ENCODE measurements at regions not wholly inside any gene's neighbourhood (a gene's known extent, or its start where the extent isn't known, plus 50 kb on each side); places are given as distances from the start of the nearest gene placed in this dataset.

DNA sequence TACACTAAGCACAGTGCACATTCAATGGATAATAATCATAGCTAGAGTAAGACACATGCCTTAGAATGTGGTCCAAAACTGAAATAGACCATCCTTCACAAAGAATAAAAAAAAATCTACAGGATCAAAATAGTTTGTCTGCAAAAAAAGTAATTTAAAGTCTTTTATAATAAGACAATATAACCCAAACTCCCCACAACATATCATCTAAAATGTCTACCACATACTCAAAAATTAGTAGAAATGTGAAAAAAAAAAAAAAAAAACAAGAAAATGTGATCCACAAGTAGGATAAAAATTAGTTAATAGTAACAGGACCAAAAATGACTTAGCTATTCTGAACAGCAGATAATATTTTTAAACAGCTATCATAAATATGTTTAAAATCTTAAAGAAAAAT lies 557.2 kb upstream of the ARID1B start:
- TF ChIP-seq, protein P1, sequence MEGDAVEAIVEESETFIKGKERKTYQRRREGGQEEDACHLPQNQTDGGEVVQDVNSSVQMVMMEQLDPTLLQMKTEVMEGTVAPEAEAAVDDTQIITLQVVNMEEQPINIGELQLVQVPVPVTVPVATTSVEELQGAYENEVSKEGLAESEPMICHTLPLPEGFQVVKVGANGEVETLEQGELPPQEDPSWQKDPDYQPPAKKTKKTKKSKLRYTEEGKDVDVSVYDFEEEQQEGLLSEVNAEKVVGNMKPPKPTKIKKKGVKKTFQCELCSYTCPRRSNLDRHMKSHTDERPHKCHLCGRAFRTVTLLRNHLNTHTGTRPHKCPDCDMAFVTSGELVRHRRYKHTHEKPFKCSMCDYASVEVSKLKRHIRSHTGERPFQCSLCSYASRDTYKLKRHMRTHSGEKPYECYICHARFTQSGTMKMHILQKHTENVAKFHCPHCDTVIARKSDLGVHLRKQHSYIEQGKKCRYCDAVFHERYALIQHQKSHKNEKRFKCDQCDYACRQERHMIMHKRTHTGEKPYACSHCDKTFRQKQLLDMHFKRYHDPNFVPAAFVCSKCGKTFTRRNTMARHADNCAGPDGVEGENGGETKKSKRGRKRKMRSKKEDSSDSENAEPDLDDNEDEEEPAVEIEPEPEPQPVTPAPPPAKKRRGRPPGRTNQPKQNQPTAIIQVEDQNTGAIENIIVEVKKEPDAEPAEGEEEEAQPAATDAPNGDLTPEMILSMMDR (IDR thresholded peaks at IDR 0.05), result no peak
- TF ChIP-seq POLR2A (IDR thresholded peaks at IDR 0.05), result no peak
- TF ChIP-seq POLR2AphosphoS5 (IDR thresholded peaks at IDR 0.05), result no peak

All from upper lobe of left lung (tissue), 4 donors.